ENCODE measurements at regions not wholly inside any gene's neighbourhood (a gene's known extent, or its start where the extent isn't known, plus 50 kb on each side); places are given as distances from the start of the nearest gene placed in this dataset.

- DNase-seq = no peak
- in situ Hi-C loops (cut with MboI; ENCODE audit: low pct_unique_long_range_greater_than_20kb, low sequenced_read_pairs) = no loop called here
These were observed 126.2 kb upstream of the SYNPR start for GRCh38 chr3:63151897-63152296.

GRCh38 chr3:63159764-63160163 lies 118.3 kb upstream of the SYNPR start:
- in situ Hi-C loops (cut with MboI; ENCODE audit: low pct_unique_long_range_greater_than_20kb, low sequenced_read_pairs) = no loop called here
- no peak for DNase-seq

GRCh38 chr3:63167113-63167512 lies 111.0 kb upstream of the SYNPR start:
- DNase-seq = no peak
- in situ Hi-C loops (cut with MboI; ENCODE audit: low pct_unique_long_range_greater_than_20kb, low sequenced_read_pairs) = no loop called here

GRCh38 chr3:63168179-63168578 lies 109.9 kb upstream of the SYNPR start:
- no peak for DNase-seq
- in situ Hi-C loops (cut with MboI; ENCODE audit: low pct_unique_long_range_greater_than_20kb, low sequenced_read_pairs) = no loop called here

GRCh38 chr3:63179862-63180522 lies 98.1 kb upstream of the SYNPR start:
- in situ Hi-C loops (cut with MboI; ENCODE audit: low pct_unique_long_range_greater_than_20kb, low sequenced_read_pairs) = no loop called here

GRCh38 chr3:63192248-63192647 lies 85.9 kb upstream of the SYNPR start:
- in situ Hi-C loops (cut with MboI; ENCODE audit: low pct_unique_long_range_greater_than_20kb, low sequenced_read_pairs) = no loop called here
- DNase-seq = no peak

More at GRCh38 chr3:63179862-63180522, 98.1 kb upstream of the SYNPR start:
- no peak for DNase-seq

- peak; percentile 16 for DNase-seq
- in situ Hi-C loops (cut with MboI; ENCODE audit: low pct_unique_long_range_greater_than_20kb, low sequenced_read_pairs) = no loop called here
These were observed 84.5 kb upstream of the SYNPR start for GRCh38 chr3:63193647-63194046.

GRCh38 chr3:63199606-63200005 lies 78.5 kb upstream of the SYNPR start:
- no peak for DNase-seq
- in situ Hi-C loops (cut with MboI; ENCODE audit: low pct_unique_long_range_greater_than_20kb, low sequenced_read_pairs) = no loop called here

- DNase-seq = no peak
- in situ Hi-C loops (cut with MboI; ENCODE audit: low pct_unique_long_range_greater_than_20kb, low sequenced_read_pairs) = no loop called here
These were observed 75.6 kb upstream of the SYNPR start for GRCh38 chr3:63202529-63202928.

- in situ Hi-C loops (cut with MboI; ENCODE audit: low pct_unique_long_range_greater_than_20kb, low sequenced_read_pairs) = no loop called here
- no peak for DNase-seq
These were observed 71.0 kb upstream of the SYNPR start for GRCh38 chr3:63207066-63207590.

- no peak for DNase-seq
- in situ Hi-C loops (cut with MboI; ENCODE audit: low pct_unique_long_range_greater_than_20kb, low sequenced_read_pairs) = no loop called here
These were observed 50.0 kb upstream of the SYNPR start for GRCh38 chr3:63228087-63228486.
